ENCODE measurements at regions not wholly inside any gene's neighbourhood (a gene's known extent, or its start where the extent isn't known, plus 50 kb on each side); places are given as distances from the start of the nearest gene placed in this dataset.

- no peak for TF ChIP-seq CTCF (IDR thresholded peaks at IDR 0.05)
Measured at GRCh38 chr6:67287566-67287965, 1347.5 kb upstream of the ADGRB3 start.

GRCh38 chr6:67285770-67286495 lies 1349.1 kb upstream of the ADGRB3 start:
- TF ChIP-seq CTCF (IDR thresholded peaks at IDR 0.05) = no peak

GRCh38 chr6:67277312-67277711 lies 1357.8 kb upstream of the ADGRB3 start:
- TF ChIP-seq CTCF (IDR thresholded peaks at IDR 0.05) = no peak

GRCh38 chr6:67265996-67266921 lies 1368.8 kb upstream of the ADGRB3 start:
- no peak for TF ChIP-seq CTCF (IDR thresholded peaks at IDR 0.05)

GRCh38 chr6:67252663-67253062 lies 1382.4 kb upstream of the ADGRB3 start:
- TF ChIP-seq CTCF (IDR thresholded peaks at IDR 0.05) = no peak

GRCh38 chr6:67248077-67248476 lies 1387.0 kb upstream of the ADGRB3 start:
- TF ChIP-seq CTCF (IDR thresholded peaks at IDR 0.05) = no peak

- no peak for TF ChIP-seq CTCF (IDR thresholded peaks at IDR 0.05)
Measured at GRCh38 chr6:67244037-67244436, 1391.0 kb upstream of the ADGRB3 start.

Measured in LNCAP (cell line).